RWPE1 (cell line): ENCODE measurements at regions not wholly inside any gene's neighbourhood (a gene's known extent, or its start where the extent isn't known, plus 50 kb on each side); places are given as distances from the start of the nearest gene placed in this dataset.

Experiments used
- CTCF ChIA-PET: fragments of 350-600 bp; sonication (Branson Sonifier 250); formaldehyde crosslinking; extraction: SDS; loops from one replicate; lab custom pipeline; 2021; lab: Yijun Ruan, JAX
- POLR2A ChIA-PET: fragments of 400-600 bp; formaldehyde crosslinking; extraction: SDS; loops from one replicate; lab custom pipeline; 2020; ENCODE audit warnings: antibody characterized with exemption; ENCODE audit not compliant: low non-redundant PET; lab: Yijun Ruan, JAX
- DNase-seq: peaks from one replicate; pipeline ENCODE4 v3.0.0; 2012; ENCODE audit warnings: low spot score
- H3K27ac ChIP-seq: fragments of 450-650 bp; 2 replicates; pipeline ENCODE4 v1.5.1; 2017
- TF ChIP-seq, protein P1 (sequence below): fragments of 450-650 bp; conservative IDR thresholded peaks from 2 replicates; pipeline ENCODE4 v1.5.1; 2017; ENCODE audit warnings: low read depth, mild to moderate bottlenecking

DNA sequence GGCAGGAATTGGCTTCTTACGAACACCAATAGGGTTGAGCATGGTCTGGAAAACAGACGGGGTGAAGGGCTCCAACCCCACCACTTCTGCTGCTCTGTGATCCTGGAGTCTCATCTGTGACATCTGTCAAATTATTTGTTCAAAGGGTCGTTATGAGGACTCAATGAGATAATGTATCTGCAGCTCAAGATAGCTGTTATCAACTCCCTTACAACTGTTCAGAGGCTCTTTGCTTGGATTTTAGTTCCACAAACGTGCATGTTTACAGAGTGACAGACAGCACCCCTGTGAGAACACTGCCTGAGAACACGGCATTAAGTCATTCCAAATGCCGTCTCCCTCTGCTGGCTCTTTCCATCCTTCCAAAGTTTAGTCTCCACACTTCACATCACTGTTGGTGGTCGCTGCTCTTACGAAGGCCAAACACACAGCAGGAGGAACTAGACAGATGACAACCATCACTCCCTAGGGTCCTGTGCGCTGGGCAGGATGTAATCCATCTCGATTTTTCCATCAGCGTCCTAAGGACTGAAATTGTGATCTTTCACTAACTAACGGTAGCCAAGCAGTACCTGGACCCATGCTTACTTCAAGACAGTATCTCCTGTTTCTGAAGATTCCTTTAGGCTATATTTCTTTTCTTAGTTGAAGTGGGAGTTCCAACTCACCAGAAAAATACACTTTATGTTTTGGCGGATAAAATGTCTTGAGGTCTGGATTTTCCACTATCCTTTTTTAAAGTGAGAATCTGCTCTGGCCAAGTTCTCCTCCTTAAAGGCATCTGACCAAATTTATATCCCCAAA, 220.3 kb downstream of the ANAPC1 start:
- TF ChIP-seq, protein P1, sequence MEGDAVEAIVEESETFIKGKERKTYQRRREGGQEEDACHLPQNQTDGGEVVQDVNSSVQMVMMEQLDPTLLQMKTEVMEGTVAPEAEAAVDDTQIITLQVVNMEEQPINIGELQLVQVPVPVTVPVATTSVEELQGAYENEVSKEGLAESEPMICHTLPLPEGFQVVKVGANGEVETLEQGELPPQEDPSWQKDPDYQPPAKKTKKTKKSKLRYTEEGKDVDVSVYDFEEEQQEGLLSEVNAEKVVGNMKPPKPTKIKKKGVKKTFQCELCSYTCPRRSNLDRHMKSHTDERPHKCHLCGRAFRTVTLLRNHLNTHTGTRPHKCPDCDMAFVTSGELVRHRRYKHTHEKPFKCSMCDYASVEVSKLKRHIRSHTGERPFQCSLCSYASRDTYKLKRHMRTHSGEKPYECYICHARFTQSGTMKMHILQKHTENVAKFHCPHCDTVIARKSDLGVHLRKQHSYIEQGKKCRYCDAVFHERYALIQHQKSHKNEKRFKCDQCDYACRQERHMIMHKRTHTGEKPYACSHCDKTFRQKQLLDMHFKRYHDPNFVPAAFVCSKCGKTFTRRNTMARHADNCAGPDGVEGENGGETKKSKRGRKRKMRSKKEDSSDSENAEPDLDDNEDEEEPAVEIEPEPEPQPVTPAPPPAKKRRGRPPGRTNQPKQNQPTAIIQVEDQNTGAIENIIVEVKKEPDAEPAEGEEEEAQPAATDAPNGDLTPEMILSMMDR: no peak
- peak overlapping the region; percentile 86 for H3K27ac ChIP-seq
- DNase-seq: no peak
- ChIA-PET POLR2A (no interaction called here), CTCF (no interaction called here)

GRCh38 chr2:111664275-111664850, 219.6 kb downstream of the ANAPC1 start:
- TF ChIP-seq, protein P1: no peak
- no peak for DNase-seq
- ChIA-PET CTCF (interaction anchor here (0.7 kb wide), 1 partner anchor 48 kb away, joined by 3 read pairs; no protein-coding TSS in a partner anchor), POLR2A (no interaction called here)
- H3K27ac ChIP-seq: no peak overlapping the region

DNA sequence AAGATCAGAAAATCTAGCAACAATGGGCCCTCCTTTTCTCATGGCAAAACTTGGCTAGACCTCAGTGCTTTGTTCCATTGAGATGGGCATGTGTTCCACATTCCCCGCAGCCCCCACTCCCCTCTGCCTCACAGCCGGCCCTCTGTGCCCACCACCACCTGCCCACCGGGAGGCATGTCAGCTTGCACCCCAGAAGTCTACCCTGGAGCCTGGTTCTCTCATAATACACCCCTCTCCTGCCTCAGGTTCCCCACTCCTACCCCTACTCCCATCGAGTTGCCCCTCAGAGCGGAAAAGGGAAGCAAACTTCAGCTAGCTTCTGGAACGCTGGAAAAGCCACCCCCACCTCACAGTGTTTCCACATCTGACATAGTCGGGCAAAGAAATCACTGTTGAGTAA, 219.0 kb downstream of the ANAPC1 start:
- ChIA-PET POLR2A (no interaction called here), CTCF (interaction anchor here (0.7 kb wide), 1 partner anchor 48 kb away, joined by 3 read pairs; no protein-coding TSS in a partner anchor)
- no peak overlapping the region for H3K27ac ChIP-seq
- no peak for DNase-seq
- TF ChIP-seq, protein P1: no peak

DNA sequence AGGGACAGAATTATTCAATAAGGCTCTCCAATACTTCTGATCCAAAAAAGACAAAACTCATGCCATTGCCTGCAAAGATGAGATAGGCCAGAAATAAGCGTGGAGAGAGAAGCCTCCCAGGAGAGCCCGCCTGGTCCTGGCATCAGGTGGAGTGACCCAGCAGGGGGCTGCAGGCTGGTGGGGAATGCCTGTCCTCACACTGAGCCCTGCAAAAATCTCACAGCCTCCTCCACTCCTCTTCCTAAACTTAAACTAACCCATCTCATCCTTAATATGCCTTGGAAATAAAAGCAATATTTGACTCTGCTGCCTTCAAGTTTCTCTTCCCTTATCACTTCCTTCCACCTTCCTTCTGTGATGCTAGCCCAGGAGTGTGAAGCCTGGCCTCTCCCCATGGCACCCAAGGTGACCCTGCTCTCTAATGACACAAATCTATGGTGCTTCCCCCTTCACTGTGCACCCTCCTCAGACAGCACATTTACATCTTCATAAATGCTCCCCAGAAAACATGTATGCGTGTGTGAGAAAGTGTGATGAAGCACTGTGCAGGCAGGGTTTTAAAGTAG, 218.4 kb downstream of the ANAPC1 start:
- H3K27ac ChIP-seq: no peak overlapping the region
- ChIA-PET POLR2A (no interaction called here), CTCF (no interaction called here)
- no peak for DNase-seq
- TF ChIP-seq, protein P1: no peak

DNA sequence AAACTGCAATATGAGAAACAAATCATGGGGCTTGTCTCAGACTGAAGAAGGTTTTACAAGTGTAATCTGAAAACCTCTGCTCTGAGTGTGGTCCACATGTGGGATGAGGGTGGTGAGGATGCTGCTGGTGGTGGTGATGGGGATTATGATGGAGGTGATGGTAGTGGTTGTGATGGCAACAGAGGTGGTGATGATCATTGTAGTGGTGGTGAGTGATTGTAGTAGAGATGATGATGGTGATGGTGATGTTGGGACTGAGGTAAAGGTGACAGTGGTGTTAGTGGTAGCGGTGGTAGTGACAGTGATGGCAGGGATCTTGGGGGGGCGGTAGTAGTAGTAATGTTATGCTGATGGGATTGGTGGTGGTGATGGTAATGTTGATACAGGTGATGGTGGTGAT, 217.8 kb downstream of the ANAPC1 start:
- POLR2A ChIA-PET: no interaction called here
- no peak for DNase-seq
- CTCF ChIA-PET: no interaction called here
- TF ChIP-seq, protein P1: no peak
- no peak overlapping the region for H3K27ac ChIP-seq

DNA sequence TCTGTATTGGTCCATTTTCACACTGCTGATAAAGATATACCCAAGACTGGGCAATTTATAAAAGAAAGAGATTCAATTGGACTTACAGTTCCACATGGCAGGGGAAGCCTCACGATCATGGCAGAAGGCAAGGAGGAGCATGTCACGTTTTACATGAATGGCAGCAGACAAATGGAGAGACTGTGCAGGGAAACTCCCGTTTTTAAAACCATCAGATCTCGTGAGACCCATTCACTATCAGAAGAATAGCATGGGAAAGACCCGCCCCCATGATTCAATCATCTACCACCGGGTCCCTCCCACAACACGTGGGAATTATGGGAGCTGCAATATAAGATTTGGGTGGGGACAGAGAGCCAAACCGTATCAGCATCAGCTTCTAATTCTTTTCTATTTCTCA, 217.0 kb downstream of the ANAPC1 start:
- no peak overlapping the region for H3K27ac ChIP-seq
- CTCF ChIA-PET: no interaction called here
- POLR2A ChIA-PET: no interaction called here
- TF ChIP-seq, protein P1: no peak
- no peak for DNase-seq
